ENCODE measurements at regions not wholly inside any gene's neighbourhood (a gene's known extent, or its start where the extent isn't known, plus 50 kb on each side); places are given as distances from the start of the nearest gene placed in this dataset.
"Not testable (repeated sequence)": the region's sequence is repeated elsewhere in the genome, so short reads cannot be mapped to it uniquely, and the experiment has no call there.

DNA sequence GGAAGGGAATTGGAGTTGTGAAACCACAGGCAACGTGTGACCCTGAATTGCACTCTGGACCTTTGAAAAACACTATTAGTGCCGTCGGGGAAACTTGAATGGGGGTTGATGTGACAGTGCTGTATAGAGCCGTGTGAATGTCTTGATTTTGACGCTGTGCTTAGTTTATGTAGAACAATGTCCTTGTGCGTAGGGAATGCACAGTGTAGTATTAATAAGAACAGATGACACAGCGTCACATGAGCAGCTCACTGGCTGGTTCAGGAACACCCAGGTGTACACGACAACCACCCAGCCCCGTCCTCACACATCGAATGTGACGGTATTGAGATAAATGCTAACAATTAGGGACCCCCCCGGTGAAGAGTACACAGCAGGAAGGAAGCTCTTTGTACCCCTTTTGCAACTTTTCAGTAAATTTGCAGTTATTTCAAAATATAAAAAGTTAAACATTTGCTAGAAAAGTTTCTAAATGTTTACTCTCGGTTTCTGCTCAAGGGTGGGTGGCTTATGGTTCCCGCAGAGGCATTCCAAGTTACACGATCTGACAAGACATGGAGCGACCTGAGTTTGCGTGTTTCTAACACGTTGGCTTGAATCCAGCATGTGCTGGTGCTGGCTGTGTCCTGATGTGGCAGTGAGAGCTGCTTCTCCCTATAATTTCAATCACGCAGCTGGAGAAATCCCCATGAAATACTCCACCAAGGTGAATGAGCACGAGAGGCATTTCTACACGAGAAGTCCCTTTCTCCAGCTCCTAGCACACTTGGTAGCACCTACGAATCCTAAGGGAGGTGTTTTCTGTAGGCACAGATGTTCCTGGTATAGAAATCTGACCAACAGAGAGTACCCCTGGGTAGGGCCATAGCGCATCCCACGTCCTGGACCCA, 208.0 kb upstream of the EXOC2 start:
- Histone ChIP-seq H3K4me3 (ENCODE audit: low read depth, low read length) (no peak overlapping the region), H3K4me1 (ENCODE audit: control insufficient read depth, insufficient read depth, low read length, unreplicated experiment) (no peaks in the 10 kb centered on the region), H3K27me3 (ENCODE audit: insufficient read depth, low read length) (no peaks in the 10 kb centered on the region), H3K79me2 (ENCODE audit: control insufficient read depth, insufficient read depth, low read length, unreplicated experiment) (no peaks in the 10 kb centered on the region), H3K27ac (ENCODE audit: low read depth, low read length) (no peak overlapping the region), H2AFZ (ENCODE audit: low read length, unreplicated experiment) (no peak overlapping the region), H3K36me3 (ENCODE audit: insufficient read depth, low read length) (no peaks in the 10 kb centered on the region)

DNA sequence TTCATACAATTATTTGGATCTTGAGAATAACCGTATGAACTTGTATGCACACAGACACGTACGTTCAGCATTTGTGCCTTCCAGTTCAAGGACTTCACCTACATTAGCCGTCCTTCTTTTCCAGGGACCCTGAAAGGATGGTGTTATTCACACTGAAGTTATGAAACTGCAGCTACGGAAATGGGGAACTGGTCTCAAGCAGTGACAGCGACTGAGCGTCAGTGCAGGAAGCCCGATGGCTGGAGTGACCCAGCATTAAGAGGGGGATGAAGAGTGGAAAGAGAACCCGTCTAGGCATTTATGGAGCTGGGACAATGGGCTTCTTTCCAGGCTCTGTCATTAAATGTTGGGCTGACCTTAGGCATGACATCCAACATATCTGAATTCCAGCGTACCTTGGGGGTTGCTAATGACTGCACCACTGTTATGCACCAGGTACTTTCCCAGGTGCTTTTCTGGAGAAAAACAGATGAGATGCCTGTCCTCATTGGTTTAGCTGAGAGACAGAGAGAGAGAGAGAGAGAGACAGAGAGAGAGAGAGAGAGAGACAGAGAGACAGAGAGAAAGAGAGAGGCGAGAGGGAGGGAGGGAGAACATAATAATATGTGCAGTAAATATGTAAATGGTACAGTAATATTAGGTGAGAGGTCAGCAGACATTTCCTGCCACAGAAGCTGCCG, 204.7 kb upstream of the EXOC2 start:
- Histone ChIP-seq H3K79me2 (ENCODE audit: control insufficient read depth, insufficient read depth, low read length, unreplicated experiment) (no peaks in the 10 kb centered on the region), H3K4me3 (ENCODE audit: low read depth, low read length) (no peak overlapping the region), H3K36me3 (ENCODE audit: insufficient read depth, low read length) (no peaks in the 10 kb centered on the region), H3K27me3 (ENCODE audit: insufficient read depth, low read length) (no peaks in the 10 kb centered on the region), H3K4me1 (ENCODE audit: control insufficient read depth, insufficient read depth, low read length, unreplicated experiment) (no peaks in the 10 kb centered on the region), H3K27ac (ENCODE audit: low read depth, low read length) (no peak overlapping the region), H2AFZ (ENCODE audit: low read length, unreplicated experiment) (no peak overlapping the region)

DNA sequence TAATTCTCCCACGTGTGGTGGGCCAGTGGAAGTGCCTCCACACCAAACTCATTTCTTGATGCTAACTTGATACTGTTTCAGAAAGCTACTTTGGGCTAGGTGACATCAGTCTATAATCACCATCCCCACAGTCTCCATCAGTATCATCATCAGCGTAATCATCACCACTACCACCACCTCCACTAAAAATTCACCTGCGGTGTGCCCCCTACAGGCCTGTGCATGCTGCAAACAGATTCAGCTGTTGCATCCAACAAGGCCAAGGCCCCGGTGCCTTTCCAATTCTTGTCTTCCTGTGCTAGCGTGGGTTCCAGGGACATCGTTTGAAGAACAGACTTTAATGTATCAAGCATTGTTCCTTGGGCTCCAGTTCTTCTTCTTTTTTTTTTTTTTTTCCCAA, 201.3 kb upstream of the EXOC2 start:
- no peaks in the 10 kb centered on the region for H3K79me2 ChIP-seq (ENCODE audit: control insufficient read depth, insufficient read depth, low read length, unreplicated experiment)
- no peak overlapping the region for H2AFZ ChIP-seq (ENCODE audit: low read length, unreplicated experiment)
- no peak overlapping the region for H3K4me3 ChIP-seq (ENCODE audit: low read depth, low read length)
- H3K27ac ChIP-seq (ENCODE audit: low read depth, low read length): no peak overlapping the region
- H3K36me3 ChIP-seq (ENCODE audit: insufficient read depth, low read length): no peaks in the 10 kb centered on the region
- no peaks in the 10 kb centered on the region for H3K27me3 ChIP-seq (ENCODE audit: insufficient read depth, low read length)
- H3K4me1 ChIP-seq (ENCODE audit: control insufficient read depth, insufficient read depth, low read length, unreplicated experiment): no peaks in the 10 kb centered on the region

GRCh38 chr6:890995-891394, 198.1 kb upstream of the EXOC2 start:
- Histone ChIP-seq H3K79me2 (ENCODE audit: control insufficient read depth, insufficient read depth, low read length, unreplicated experiment) (no peaks in the 10 kb centered on the region), H3K27ac (ENCODE audit: low read depth, low read length) (no peak overlapping the region), H3K4me3 (ENCODE audit: low read depth, low read length) (no peak overlapping the region), H3K36me3 (ENCODE audit: insufficient read depth, low read length) (no peaks in the 10 kb centered on the region), H3K27me3 (ENCODE audit: insufficient read depth, low read length) (no peaks in the 10 kb centered on the region), H2AFZ (ENCODE audit: low read length, unreplicated experiment) (no peak overlapping the region), H3K4me1 (ENCODE audit: control insufficient read depth, insufficient read depth, low read length, unreplicated experiment) (no peaks in the 10 kb centered on the region)

DNA sequence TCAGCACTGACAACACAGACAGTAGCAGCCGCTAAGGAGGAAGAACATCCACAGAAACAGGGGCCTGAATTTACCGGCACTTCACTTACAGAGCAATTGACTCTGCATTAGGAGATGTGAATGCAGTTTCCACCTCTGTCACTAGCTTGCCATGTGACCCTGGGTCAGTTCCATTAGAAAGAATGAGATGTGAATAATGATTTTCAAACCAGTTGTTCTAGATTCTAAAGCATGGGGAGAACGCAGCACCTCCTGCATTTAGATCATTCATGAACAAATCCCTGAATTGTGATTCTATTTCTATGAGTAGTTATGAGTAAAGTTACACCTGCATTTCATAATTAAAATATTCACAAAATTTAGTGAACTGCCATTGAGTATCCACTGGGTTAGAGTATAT, 197.3 kb upstream of the EXOC2 start:
- Histone ChIP-seq H3K4me1 (ENCODE audit: control insufficient read depth, insufficient read depth, low read length, unreplicated experiment) (no peaks in the 10 kb centered on the region), H3K4me3 (ENCODE audit: low read depth, low read length) (no peak overlapping the region), H3K79me2 (ENCODE audit: control insufficient read depth, insufficient read depth, low read length, unreplicated experiment) (no peaks in the 10 kb centered on the region), H3K27ac (ENCODE audit: low read depth, low read length) (no peak overlapping the region), H3K36me3 (ENCODE audit: insufficient read depth, low read length) (no peaks in the 10 kb centered on the region), H3K27me3 (ENCODE audit: insufficient read depth, low read length) (no peaks in the 10 kb centered on the region), H2AFZ (ENCODE audit: low read length, unreplicated experiment) (no peak overlapping the region)

- Histone ChIP-seq H2AFZ (ENCODE audit: low read length, unreplicated experiment) (no peak overlapping the region), H3K4me3 (ENCODE audit: low read depth, low read length) (no peak overlapping the region), H3K36me3 (ENCODE audit: insufficient read depth, low read length) (no peaks in the 10 kb centered on the region), H3K27me3 (ENCODE audit: insufficient read depth, low read length) (no peaks in the 10 kb centered on the region), H3K4me1 (ENCODE audit: control insufficient read depth, insufficient read depth, low read length, unreplicated experiment) (no peaks in the 10 kb centered on the region), H3K79me2 (ENCODE audit: control insufficient read depth, insufficient read depth, low read length, unreplicated experiment) (no peaks in the 10 kb centered on the region), H3K27ac (ENCODE audit: low read depth, low read length) (no peak overlapping the region)
Measured at GRCh38 chr6:887583-888235, 194.8 kb upstream of the EXOC2 start.

DNA sequence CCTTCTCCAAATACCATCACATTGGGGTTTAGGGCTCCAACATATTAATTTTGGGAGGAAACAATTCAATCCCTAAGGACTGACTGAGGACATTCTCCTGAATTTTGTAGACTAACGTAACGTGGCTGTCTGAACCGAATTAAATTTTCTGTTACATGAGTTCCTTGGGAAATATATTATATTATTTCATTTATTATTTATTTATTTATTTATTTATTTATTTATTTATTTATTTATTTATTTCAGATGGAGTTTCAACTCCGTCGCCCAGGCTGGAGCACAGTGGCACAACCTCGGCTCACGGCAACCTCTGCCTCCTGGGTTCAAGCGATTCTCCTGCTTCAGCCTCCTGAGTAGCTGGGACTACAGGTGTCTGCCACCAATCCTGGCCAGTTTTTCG, 193.2 kb upstream of the EXOC2 start:
- H3K36me3 ChIP-seq (ENCODE audit: insufficient read depth, low read length); H3K27me3 ChIP-seq (ENCODE audit: insufficient read depth, low read length); H3K4me3 ChIP-seq (ENCODE audit: low read depth, low read length); H3K27ac ChIP-seq (ENCODE audit: low read depth, low read length); H3K4me1 ChIP-seq (ENCODE audit: control insufficient read depth, insufficient read depth, low read length, unreplicated experiment); H3K79me2 ChIP-seq (ENCODE audit: control insufficient read depth, insufficient read depth, low read length, unreplicated experiment); H2AFZ ChIP-seq (ENCODE audit: low read length, unreplicated experiment): not testable (repeated sequence)

- H3K79me2 ChIP-seq (ENCODE audit: control insufficient read depth, insufficient read depth, low read length, unreplicated experiment): no peaks in the 10 kb centered on the region
- no peak overlapping the region for H3K4me3 ChIP-seq (ENCODE audit: low read depth, low read length)
- H3K4me1 ChIP-seq (ENCODE audit: control insufficient read depth, insufficient read depth, low read length, unreplicated experiment): no peaks in the 10 kb centered on the region
- H3K27ac ChIP-seq (ENCODE audit: low read depth, low read length): no peak overlapping the region
- H3K36me3 ChIP-seq (ENCODE audit: insufficient read depth, low read length): no peaks in the 10 kb centered on the region
- H2AFZ ChIP-seq (ENCODE audit: low read length, unreplicated experiment): no peak overlapping the region
- H3K27me3 ChIP-seq (ENCODE audit: insufficient read depth, low read length): no peaks in the 10 kb centered on the region
Measured at GRCh38 chr6:885051-885590, 192.2 kb upstream of the EXOC2 start.

GRCh38 chr6:884570-884969, 191.6 kb upstream of the EXOC2 start:
- H3K4me1 ChIP-seq (ENCODE audit: control insufficient read depth, insufficient read depth, low read length, unreplicated experiment): no peaks in the 10 kb centered on the region
- H3K27ac ChIP-seq (ENCODE audit: low read depth, low read length): no peak overlapping the region
- no peaks in the 10 kb centered on the region for H3K36me3 ChIP-seq (ENCODE audit: insufficient read depth, low read length)
- no peak overlapping the region for H2AFZ ChIP-seq (ENCODE audit: low read length, unreplicated experiment)
- no peaks in the 10 kb centered on the region for H3K27me3 ChIP-seq (ENCODE audit: insufficient read depth, low read length)
- H3K4me3 ChIP-seq (ENCODE audit: low read depth, low read length): no peak overlapping the region
- H3K79me2 ChIP-seq (ENCODE audit: control insufficient read depth, insufficient read depth, low read length, unreplicated experiment): no peaks in the 10 kb centered on the region

- H3K4me3 ChIP-seq (ENCODE audit: low read depth, low read length): no peak overlapping the region
- no peaks in the 10 kb centered on the region for H3K4me1 ChIP-seq (ENCODE audit: control insufficient read depth, insufficient read depth, low read length, unreplicated experiment)
- no peaks in the 10 kb centered on the region for H3K27me3 ChIP-seq (ENCODE audit: insufficient read depth, low read length)
- H2AFZ ChIP-seq (ENCODE audit: low read length, unreplicated experiment): no peak overlapping the region
- H3K36me3 ChIP-seq (ENCODE audit: insufficient read depth, low read length): no peaks in the 10 kb centered on the region
- H3K27ac ChIP-seq (ENCODE audit: low read depth, low read length): no peak overlapping the region
- H3K79me2 ChIP-seq (ENCODE audit: control insufficient read depth, insufficient read depth, low read length, unreplicated experiment): no peaks in the 10 kb centered on the region
Measured at GRCh38 chr6:882084-882598, 189.2 kb upstream of the EXOC2 start.
